ENCODE measurements at regions not wholly inside any gene's neighbourhood (a gene's known extent, or its start where the extent isn't known, plus 50 kb on each side); places are given as distances from the start of the nearest gene placed in this dataset.

GRCh38 chr2:147358375-147358774 is 486.5 kb upstream of the ACVR2A start:
- TF ChIP-seq ZNF8 (CRISPR knock-in tag; IDR thresholded peaks at IDR 0.05) (no peak), CSRNP3 (CRISPR knock-in tag; IDR thresholded peaks at IDR 0.05) (no peak), PATZ1 (CRISPR knock-in tag; IDR thresholded peaks at IDR 0.05; ENCODE audit: borderline replicate concordance) (no peak), CSDC2 (CRISPR knock-in tag; IDR thresholded peaks at IDR 0.05) (no peak)
